Mammary epithelial cell (primary cell): ENCODE measurements at regions not wholly inside any gene's neighbourhood (a gene's known extent, or its start where the extent isn't known, plus 50 kb on each side); places are given as distances from the start of the nearest gene placed in this dataset.

Experiments
- EZH2 ChIP-seq: IDR thresholded peaks from 2 replicates; pipeline ENCODE4 v1.6.1; 2012; ENCODE audit warnings: low read length, inconsistent platforms, borderline replicate concordance
- TF ChIP-seq, protein P1 (sequence below), 2 donors: IDR thresholded peaks in 1 of 2; conservative IDR thresholded peaks in 1 of 2; 2 replicates each; pipeline ENCODE4 v1.5.1; 2011 to 2012; ENCODE audit warnings: inconsistent platforms in 2 of 2, low read length in 2 of 2, mild to moderate bottlenecking in 2 of 2, control low read depth in 1 of 2, low read depth in 1 of 2; ENCODE audit not compliant: insufficient read depth in 1 of 2; ENCODE audit errors: extremely low read depth in 1 of 2

DNA sequence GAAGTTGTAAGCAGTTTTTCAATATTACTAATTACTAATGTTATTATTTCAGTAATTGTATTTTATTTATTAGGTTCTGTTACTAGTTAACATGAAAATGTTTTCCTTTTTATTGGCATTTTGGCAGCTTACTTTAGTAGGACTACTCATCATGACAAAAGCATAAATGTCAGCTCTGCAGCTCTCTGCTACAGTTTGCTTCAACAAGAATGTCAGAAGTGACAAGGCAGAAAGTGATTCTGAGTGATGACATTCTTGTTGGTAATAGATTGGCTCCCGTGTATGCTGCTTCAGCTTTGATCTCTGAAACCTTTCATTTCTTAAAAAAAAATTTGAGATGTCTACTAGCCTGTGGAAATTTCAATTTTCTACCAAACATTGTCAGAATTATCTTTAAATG is 1193.9 kb downstream of the FSTL5 start:
- no peak for TF ChIP-seq EZH2
- TF ChIP-seq, protein P1, sequence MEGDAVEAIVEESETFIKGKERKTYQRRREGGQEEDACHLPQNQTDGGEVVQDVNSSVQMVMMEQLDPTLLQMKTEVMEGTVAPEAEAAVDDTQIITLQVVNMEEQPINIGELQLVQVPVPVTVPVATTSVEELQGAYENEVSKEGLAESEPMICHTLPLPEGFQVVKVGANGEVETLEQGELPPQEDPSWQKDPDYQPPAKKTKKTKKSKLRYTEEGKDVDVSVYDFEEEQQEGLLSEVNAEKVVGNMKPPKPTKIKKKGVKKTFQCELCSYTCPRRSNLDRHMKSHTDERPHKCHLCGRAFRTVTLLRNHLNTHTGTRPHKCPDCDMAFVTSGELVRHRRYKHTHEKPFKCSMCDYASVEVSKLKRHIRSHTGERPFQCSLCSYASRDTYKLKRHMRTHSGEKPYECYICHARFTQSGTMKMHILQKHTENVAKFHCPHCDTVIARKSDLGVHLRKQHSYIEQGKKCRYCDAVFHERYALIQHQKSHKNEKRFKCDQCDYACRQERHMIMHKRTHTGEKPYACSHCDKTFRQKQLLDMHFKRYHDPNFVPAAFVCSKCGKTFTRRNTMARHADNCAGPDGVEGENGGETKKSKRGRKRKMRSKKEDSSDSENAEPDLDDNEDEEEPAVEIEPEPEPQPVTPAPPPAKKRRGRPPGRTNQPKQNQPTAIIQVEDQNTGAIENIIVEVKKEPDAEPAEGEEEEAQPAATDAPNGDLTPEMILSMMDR (conservative IDR thresholded peaks at IDR 0.05 in 1 of 2, IDR thresholded peaks at IDR 0.05 in 1 of 2; ENCODE audit: extremely low read depth in 1 of 2, insufficient read depth in 1 of 2, low read depth in 1 of 2, low read length in 2 of 2): no peak
